ENCODE measurements at regions not wholly inside any gene's neighbourhood (a gene's known extent, or its start where the extent isn't known, plus 50 kb on each side); places are given as distances from the start of the nearest gene placed in this dataset.

DNA sequence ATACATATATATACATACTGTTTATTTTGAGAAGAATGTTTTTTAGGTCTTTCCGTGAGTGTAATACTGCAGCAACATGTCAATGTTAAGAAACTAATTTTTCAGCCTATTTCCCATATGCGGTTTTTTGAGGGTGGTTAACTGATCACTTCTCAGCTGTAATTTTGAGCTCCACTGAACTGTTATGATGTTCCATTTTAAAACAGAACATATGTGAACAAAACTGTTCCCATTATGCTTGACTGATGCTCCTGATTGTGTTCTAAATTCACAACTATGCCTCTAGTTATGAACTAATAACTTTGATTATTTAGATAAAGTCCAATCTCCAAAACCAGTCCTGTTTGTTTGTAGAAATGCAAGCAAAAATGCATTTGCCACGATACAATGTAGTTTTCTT lies 511.2 kb upstream of the FSIP2 start:
- no peaks in the 10 kb centered on the region for H3K36me3 ChIP-seq (ENCODE audit: control insufficient read depth, insufficient read depth, low read length)

DNA sequence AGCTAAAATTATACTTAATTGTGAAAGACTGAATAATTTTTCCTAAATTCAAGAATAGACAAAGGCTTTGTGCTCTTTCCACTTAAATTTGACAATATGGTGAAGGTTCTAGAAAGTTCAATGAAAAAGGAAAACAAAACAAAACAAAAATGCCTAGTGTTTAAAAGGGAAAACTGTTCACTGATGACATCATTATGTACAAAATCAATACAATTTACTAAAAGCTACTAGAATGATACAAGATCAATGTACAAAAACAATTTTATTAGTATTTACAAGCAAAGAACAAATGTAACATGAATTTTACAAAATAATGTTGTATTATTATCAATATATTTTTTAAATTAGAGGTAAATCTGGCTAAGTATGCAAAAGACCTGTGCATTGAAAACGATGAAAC lies 499.1 kb upstream of the FSIP2 start:
- no peaks in the 10 kb centered on the region for H3K27me3 ChIP-seq (ENCODE audit: control insufficient read depth, insufficient read depth, low read length)

More for the DNA sequence above, 511.2 kb upstream of the FSIP2 start:
- Histone ChIP-seq H3K9me3 (ENCODE audit: control insufficient read depth, insufficient read depth, low read depth, low read length) (no peaks in the 10 kb centered on the region), H3K4me2 (ENCODE audit: extremely low read depth, insufficient read depth, low read length) (no peak overlapping the region), H3K79me2 (ENCODE audit: control insufficient read depth, insufficient read depth, low read length) (no peaks in the 10 kb centered on the region), H3K9ac (ENCODE audit: insufficient read depth, low read length) (no peak overlapping the region), H3K4me1 (ENCODE audit: control insufficient read depth, extremely low read depth, insufficient read depth, low read length) (no peaks in the 10 kb centered on the region), H3K27me3 (ENCODE audit: control insufficient read depth, insufficient read depth, low read length) (no peaks in the 10 kb centered on the region), H3K4me3 (replicated peaks in 1 of 4; ENCODE audit: control extremely low read depth in 1 of 4, insufficient read depth in 1 of 4, low read depth in 3 of 4, low read length in 4 of 4) (no peak overlapping the region), H2AFZ (ENCODE audit: low read length) (no peak overlapping the region), H3K27ac (ENCODE audit: insufficient read depth, low read length) (no peak overlapping the region), H4K20me1 (ENCODE audit: control insufficient read depth, extremely low read depth, insufficient read depth, low read length) (no peaks in the 10 kb centered on the region)
- TF ChIP-seq EZH2 (IDR thresholded peaks at IDR 0.05; ENCODE audit: low read length, missing control alignments): no peak
- TF ChIP-seq, protein P1, sequence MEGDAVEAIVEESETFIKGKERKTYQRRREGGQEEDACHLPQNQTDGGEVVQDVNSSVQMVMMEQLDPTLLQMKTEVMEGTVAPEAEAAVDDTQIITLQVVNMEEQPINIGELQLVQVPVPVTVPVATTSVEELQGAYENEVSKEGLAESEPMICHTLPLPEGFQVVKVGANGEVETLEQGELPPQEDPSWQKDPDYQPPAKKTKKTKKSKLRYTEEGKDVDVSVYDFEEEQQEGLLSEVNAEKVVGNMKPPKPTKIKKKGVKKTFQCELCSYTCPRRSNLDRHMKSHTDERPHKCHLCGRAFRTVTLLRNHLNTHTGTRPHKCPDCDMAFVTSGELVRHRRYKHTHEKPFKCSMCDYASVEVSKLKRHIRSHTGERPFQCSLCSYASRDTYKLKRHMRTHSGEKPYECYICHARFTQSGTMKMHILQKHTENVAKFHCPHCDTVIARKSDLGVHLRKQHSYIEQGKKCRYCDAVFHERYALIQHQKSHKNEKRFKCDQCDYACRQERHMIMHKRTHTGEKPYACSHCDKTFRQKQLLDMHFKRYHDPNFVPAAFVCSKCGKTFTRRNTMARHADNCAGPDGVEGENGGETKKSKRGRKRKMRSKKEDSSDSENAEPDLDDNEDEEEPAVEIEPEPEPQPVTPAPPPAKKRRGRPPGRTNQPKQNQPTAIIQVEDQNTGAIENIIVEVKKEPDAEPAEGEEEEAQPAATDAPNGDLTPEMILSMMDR (conservative IDR thresholded peaks at IDR 0.05 in 1 of 2, IDR thresholded peaks at IDR 0.05 in 1 of 2; ENCODE audit: low read depth in 1 of 2, low read length in 2 of 2): no peak
- no peak for DNase-seq (ENCODE audit: low read depth in 2 of 2)

DNA sequence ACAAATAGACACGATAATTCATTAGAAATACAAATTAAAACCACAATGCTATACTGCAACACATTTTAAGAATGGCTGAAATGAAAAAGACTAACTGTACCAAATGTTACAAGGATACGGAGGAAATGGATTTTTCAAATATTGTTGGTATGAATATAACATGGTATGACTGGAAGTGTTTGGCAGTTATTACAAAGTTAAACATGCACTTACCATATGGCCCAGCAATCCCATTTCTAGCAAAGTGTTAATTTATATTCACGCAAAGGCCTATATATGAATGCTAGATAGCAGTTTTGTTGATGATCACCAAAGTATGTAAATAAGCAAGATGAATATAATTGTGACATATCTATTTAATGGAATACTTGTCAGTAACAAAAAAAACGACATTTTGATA lies 497.8 kb upstream of the FSIP2 start:
- Histone ChIP-seq H3K9me3 (ENCODE audit: control insufficient read depth, insufficient read depth, low read depth, low read length) (no peaks in the 10 kb centered on the region), H3K4me3 (replicated peaks in 1 of 4; ENCODE audit: control extremely low read depth in 1 of 4, insufficient read depth in 1 of 4, low read depth in 3 of 4, low read length in 4 of 4) (no peak overlapping the region), H3K27me3 (ENCODE audit: control insufficient read depth, insufficient read depth, low read length) (no peaks in the 10 kb centered on the region), H3K4me1 (ENCODE audit: control insufficient read depth, extremely low read depth, insufficient read depth, low read length) (no peaks in the 10 kb centered on the region), H3K79me2 (ENCODE audit: control insufficient read depth, insufficient read depth, low read length) (no peaks in the 10 kb centered on the region), H3K36me3 (ENCODE audit: control insufficient read depth, insufficient read depth, low read length) (no peaks in the 10 kb centered on the region), H2AFZ (ENCODE audit: low read length) (no peak overlapping the region), H3K4me2 (ENCODE audit: extremely low read depth, insufficient read depth, low read length) (no peak overlapping the region), H3K27ac (ENCODE audit: insufficient read depth, low read length) (no peak overlapping the region), H3K9ac (ENCODE audit: insufficient read depth, low read length) (no peak overlapping the region), H4K20me1 (ENCODE audit: control insufficient read depth, extremely low read depth, insufficient read depth, low read length) (no peaks in the 10 kb centered on the region)
- TF ChIP-seq EZH2 (IDR thresholded peaks at IDR 0.05; ENCODE audit: low read length, missing control alignments): no peak
- TF ChIP-seq, protein P1 (conservative IDR thresholded peaks at IDR 0.05 in 1 of 2, IDR thresholded peaks at IDR 0.05 in 1 of 2; ENCODE audit: low read depth in 1 of 2, low read length in 2 of 2): no peak
- DNase-seq (ENCODE audit: low read depth in 2 of 2): no peak

More for the DNA sequence above, 499.1 kb upstream of the FSIP2 start:
- TF ChIP-seq, protein P1 (conservative IDR thresholded peaks at IDR 0.05 in 1 of 2, IDR thresholded peaks at IDR 0.05 in 1 of 2; ENCODE audit: low read depth in 1 of 2, low read length in 2 of 2): no peak
- TF ChIP-seq EZH2 (IDR thresholded peaks at IDR 0.05; ENCODE audit: low read length, missing control alignments): no peak
- Histone ChIP-seq H3K9me3 (ENCODE audit: control insufficient read depth, insufficient read depth, low read depth, low read length) (no peaks in the 10 kb centered on the region), H3K9ac (ENCODE audit: insufficient read depth, low read length) (no peak overlapping the region), H3K79me2 (ENCODE audit: control insufficient read depth, insufficient read depth, low read length) (no peaks in the 10 kb centered on the region), H3K36me3 (ENCODE audit: control insufficient read depth, insufficient read depth, low read length) (no peaks in the 10 kb centered on the region), H3K4me2 (ENCODE audit: extremely low read depth, insufficient read depth, low read length) (no peak overlapping the region), H3K27ac (ENCODE audit: insufficient read depth, low read length) (no peak overlapping the region), H3K4me1 (ENCODE audit: control insufficient read depth, extremely low read depth, insufficient read depth, low read length) (no peaks in the 10 kb centered on the region), H2AFZ (ENCODE audit: low read length) (no peak overlapping the region), H3K4me3 (replicated peaks in 1 of 4; ENCODE audit: control extremely low read depth in 1 of 4, insufficient read depth in 1 of 4, low read depth in 3 of 4, low read length in 4 of 4) (no peak overlapping the region), H4K20me1 (ENCODE audit: control insufficient read depth, extremely low read depth, insufficient read depth, low read length) (no peaks in the 10 kb centered on the region)
- no peak for DNase-seq (ENCODE audit: low read depth in 2 of 2)
